Sigmoid colon (tissue), 4 donors: ENCODE measurements at regions not wholly inside any gene's neighbourhood (a gene's known extent, or its start where the extent isn't known, plus 50 kb on each side); places are given as distances from the start of the nearest gene placed in this dataset.
"Not testable (repeated sequence)": the region's sequence is repeated elsewhere in the genome, so short reads cannot be mapped to it uniquely, and the experiment has no call there.

ENCODE experiments used
- POLR2AphosphoS5 ChIP-seq, 4 donors: sonication (generic); formaldehyde crosslinking; IDR thresholded peaks; one replicate each; pipeline ENCODE4 v1.6.1; 2017; ENCODE audit warnings: antibody characterized with exemption in 4 of 4
- TF ChIP-seq, protein P1 (sequence below), 4 experiments: fragments of 450-650 bp in 3 of 4; fragments of 200-600 bp in 1 of 4; IDR thresholded peaks; one replicate each; pipeline ENCODE4 v1.5.1; 2016 to 2019; ENCODE audit warnings: antibody characterized with exemption in 4 of 4, mild to moderate bottlenecking in 3 of 4, moderate library complexity in 2 of 4

DNA sequence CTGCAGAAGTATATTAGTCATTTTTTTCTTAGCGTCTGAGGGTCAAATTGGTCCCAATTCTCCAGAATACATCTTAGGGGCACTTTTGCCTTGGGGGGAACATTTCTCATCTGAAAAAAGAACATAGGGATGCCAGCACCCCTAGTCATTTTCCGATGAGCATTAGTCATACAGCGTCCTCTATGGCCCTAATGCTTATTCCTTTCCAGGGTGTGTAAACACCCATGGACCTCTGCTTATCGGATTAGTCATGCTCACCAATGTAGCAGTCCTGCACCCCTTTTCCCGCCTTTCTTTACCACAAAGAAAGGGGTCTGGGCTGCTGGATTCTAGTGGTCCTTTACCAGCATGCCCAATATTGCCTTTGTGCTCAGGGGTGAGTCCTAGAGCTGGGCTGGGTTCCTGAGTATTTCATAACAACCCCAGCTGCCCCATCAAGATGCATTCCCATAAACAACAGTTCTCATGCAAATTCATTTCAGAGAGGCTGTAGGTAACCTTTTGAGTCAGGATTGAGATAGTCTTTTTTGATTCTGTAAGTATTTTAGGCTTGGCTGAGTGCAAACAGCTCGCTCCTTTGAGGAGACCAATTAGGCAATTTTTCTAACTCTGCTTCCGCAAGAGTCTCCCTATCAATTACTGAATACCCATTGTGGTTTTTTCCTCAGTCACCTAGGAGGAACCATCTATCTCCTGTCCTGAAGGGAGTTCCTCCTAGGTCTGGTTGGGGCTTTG, 142.4 kb upstream of the EPHA6 start:
- TF ChIP-seq, protein P1, sequence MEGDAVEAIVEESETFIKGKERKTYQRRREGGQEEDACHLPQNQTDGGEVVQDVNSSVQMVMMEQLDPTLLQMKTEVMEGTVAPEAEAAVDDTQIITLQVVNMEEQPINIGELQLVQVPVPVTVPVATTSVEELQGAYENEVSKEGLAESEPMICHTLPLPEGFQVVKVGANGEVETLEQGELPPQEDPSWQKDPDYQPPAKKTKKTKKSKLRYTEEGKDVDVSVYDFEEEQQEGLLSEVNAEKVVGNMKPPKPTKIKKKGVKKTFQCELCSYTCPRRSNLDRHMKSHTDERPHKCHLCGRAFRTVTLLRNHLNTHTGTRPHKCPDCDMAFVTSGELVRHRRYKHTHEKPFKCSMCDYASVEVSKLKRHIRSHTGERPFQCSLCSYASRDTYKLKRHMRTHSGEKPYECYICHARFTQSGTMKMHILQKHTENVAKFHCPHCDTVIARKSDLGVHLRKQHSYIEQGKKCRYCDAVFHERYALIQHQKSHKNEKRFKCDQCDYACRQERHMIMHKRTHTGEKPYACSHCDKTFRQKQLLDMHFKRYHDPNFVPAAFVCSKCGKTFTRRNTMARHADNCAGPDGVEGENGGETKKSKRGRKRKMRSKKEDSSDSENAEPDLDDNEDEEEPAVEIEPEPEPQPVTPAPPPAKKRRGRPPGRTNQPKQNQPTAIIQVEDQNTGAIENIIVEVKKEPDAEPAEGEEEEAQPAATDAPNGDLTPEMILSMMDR (IDR thresholded peaks at IDR 0.05), result not testable (repeated sequence)
- TF ChIP-seq POLR2AphosphoS5 (IDR thresholded peaks at IDR 0.05), result not testable (repeated sequence)
